Esophagus squamous epithelium (tissue), 4 donors: ENCODE measurements at regions not wholly inside any gene's neighbourhood (a gene's known extent, or its start where the extent isn't known, plus 50 kb on each side); places are given as distances from the start of the nearest gene placed in this dataset.

ENCODE experiments used
- CTCF ChIP-seq, 6 experiments: fragments of 450-650 bp in 4 of 6; fragments of 200-600 bp in 2 of 6; sonication (generic) in 2 of 6; IDR thresholded peaks; one replicate each; pipeline ENCODE4 v1.5.1; 2016 to 2019; ENCODE audit warnings: antibody characterized with exemption in 6 of 6, mild to moderate bottlenecking in 4 of 6, moderate library complexity in 4 of 6
- POLR2A ChIP-seq, 4 donors: fragments of 450-650 bp; IDR thresholded peaks; one replicate each; pipeline ENCODE4 v1.6.1; 2017; ENCODE audit warnings: antibody characterized with exemption in 4 of 4, mild to moderate bottlenecking in 4 of 4, moderate library complexity in 3 of 4

DNA sequence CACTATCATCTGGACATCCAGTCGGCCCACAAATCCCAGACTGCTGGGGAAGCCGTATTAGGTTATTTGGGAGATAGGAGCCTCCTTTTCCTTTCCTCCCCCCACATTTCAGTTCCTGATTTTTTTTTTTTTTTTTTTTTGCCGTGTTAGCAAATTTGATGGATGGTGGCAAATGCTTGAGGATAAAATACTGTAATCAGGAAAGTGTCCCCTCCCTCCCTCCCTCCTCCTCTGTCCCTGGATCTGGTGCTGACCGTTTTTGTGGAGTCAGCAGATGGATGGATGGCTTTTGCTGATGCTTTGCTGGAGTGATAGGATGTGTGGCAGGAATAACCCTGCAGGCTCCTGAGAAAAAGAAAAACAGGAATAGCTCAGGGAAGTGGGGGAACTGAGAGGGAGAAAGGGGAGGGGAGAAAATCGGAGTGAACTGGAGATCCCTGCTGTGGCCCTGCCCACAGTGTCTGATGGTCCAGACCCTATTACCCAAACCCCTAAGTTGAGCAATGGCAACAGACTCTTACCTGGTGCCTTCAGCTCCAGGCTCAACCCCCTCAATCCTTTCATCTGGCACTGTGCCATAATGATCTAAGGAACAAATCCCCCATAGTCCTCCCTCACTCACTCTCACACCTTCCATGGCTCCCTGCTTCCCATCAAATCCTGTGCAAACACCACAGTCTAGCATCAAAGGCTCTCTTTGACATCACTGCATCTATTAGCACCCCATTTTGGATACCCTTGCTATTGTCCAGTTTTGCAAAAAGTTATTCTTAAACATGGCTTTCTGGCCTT is 277.3 kb upstream of the CHD6 start:
- TF ChIP-seq CTCF (IDR thresholded peaks at IDR 0.05) (no peak), POLR2A (IDR thresholded peaks at IDR 0.05) (no peak)
